Right renal pelvis (tissue), 4 donors: ENCODE measurements at regions not wholly inside any gene's neighbourhood (a gene's known extent, or its start where the extent isn't known, plus 50 kb on each side); places are given as distances from the start of the nearest gene placed in this dataset.
"Not testable (repeated sequence)": the region's sequence is repeated elsewhere in the genome, so short reads cannot be mapped to it uniquely, and the experiment has no call there.

ENCODE experiments used
- DNase-seq, 4 donors: peaks; one replicate each; pipeline ENCODE4 v3.0.0-alpha.2; 2013; ENCODE audit warnings: low read depth in 4 of 4, low spot score in 3 of 4, missing footprints in 1 of 4

DNA sequence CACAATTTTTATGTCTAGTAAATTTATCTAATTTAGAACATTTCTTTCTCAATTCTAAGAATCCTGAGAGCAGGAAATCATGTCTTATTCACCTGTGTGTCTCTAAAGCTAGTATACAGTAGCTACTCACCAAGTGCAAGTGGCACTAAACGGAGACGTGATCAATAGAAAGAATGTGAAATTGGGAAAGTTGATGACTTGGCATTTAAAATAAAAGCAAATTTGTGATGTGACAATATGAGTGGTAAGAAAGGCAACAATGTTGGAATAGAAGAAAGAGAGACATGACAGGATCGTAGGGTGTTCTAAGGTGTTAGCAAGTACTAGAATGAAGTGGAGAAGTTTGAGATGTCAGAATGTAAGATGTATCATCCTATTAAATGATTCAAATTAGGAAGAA, 725.9 kb downstream of the BCKDHB start:
- DNase-seq: no peak

DNA sequence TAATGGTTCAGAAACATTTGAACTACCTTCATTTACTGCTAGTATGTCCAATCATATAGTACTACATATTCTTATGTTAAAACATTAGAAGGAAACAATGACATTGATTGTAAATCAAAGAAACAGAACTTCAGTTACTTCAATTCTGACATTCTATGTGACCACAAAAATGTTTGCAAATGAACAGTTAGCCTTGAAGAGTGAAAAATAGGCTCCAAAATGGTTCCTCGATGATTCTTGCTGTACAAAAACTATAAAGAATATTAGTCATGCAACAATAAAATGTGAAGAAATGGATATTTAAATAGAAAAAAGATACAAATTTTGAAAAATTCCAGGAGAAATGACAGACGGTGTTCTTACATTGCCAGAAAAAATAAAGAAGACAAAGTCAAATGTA, 686.9 kb downstream of the BCKDHB start:
- DNase-seq: no peak

- DNase-seq: no peak
Observed at GRCh38 chr6:80792151-80792550, 685.7 kb downstream of the BCKDHB start.

- no peak for DNase-seq
Observed at GRCh38 chr6:80789912-80790570, 683.6 kb downstream of the BCKDHB start.

DNA sequence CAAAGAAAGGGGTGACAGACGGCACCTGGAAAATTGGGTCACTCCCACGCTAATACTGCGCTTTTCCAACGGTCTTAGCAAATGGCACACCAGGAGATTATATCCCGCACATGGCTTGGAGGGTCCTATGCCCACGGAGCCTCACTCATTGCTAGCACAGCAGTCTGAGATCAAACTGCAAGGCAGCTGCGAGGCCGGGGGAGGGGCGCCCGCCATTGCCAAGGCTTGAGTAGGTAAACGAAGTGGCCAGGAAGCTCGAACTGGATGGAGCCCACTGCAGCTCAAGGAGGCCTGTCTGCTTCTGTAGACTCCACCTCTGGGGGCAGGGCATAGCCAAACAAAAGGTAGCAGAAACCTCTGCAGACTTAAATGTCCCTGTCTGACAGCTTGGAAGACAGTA, 676.8 kb downstream of the BCKDHB start:
- DNase-seq: not testable (repeated sequence)

DNA sequence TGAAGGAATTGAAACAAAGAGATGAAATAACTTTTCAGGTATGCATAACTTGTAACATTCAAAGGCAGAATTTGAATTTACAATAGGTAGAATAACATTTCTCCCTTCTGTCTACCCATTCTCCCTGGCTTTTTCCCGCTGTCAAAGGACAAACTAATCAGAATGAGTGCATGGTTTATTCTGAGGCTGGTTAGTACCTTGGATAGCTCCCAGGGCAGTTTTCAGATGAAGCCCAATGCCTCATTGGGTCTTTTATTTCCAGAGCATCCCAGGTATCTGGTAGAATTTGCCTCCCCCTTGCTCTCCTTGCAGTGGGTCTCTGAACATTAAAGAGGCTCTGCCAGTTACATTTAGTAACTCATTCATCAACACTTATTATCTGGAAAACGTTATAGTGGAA, 665.5 kb downstream of the BCKDHB start:
- DNase-seq: peak in 2 of 4 donors; percentile 3 to 4

DNA sequence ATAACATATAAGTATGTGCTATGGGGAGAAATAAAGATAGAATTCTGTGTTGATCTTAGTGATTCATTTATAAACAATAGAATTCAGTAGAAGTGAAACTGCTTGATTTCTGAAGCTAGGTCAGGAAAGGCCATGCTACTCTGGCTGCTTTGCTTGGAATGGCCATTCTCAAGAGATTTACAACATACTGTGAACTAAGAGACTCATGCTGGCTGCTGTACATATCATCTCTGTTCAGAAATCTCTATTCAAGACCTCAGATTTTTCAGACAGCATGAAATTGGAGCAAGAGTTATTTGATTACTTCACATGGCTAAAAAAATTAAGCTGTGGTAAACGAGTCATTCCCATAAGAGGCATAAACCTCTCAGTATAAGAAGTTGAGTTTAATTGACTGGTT, 662.6 kb downstream of the BCKDHB start:
- DNase-seq: no peak

- no peak for DNase-seq
Observed at GRCh38 chr6:80767808-80768207, 661.3 kb downstream of the BCKDHB start.

DNA sequence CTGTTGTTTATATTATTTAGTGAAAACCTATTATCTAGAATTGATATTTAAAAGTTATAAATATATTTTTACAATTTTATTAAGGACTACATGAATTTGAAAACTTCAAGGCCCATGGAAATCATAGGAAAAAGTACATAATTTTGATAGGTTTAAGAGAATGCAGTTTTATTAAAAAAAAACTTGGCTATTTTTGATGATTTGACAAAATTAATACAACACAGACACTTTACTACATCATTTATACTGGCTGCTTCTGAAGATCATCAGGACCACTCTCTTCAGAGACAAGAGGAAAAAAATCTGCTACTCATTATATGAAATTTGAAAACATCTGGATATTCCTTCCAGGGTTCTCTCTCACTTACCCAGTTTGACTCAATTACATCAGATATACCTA, 637.7 kb downstream of the BCKDHB start:
- no peak for DNase-seq

- peak in 1 of 4 donors; percentile 0 for DNase-seq
Observed at GRCh38 chr6:80742481-80742880, 636.0 kb downstream of the BCKDHB start.

DNA sequence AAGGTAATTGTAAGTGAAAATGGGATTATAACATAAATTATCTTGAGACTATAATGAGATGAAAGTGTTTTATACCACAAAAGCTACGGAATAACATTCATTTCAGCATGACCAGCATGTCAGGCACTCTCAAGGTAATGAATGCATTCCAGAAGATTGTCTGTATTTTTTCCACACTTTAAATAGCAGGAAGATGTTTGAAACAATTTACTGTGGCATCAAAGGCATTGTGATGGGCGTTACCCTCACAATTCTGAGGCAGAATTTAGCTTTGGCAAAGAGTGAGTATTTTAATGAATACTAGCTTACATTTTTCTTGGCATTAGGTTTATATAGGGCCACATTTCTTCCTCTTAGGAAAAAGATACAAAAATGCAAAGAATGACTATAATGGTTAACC, 627.2 kb downstream of the BCKDHB start:
- DNase-seq: no peak

DNA sequence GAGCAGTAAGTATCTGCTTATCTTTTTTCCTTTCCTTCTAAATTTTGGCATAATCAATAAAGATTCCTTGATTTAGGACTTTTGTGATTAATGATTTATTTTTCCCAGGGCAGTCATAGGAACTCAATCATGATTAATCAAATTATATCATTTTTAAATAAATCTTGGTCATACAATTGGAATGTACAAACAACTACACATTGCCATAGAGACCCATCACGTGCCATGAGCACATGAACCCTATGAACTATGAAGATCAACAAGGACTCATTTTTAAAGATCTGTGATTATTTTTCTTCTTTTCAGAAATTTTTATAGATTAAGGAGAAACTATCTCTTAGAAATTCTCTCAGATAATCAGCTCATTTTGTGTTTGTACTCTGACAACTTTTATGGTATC, 622.4 kb downstream of the BCKDHB start:
- DNase-seq: no peak

DNA sequence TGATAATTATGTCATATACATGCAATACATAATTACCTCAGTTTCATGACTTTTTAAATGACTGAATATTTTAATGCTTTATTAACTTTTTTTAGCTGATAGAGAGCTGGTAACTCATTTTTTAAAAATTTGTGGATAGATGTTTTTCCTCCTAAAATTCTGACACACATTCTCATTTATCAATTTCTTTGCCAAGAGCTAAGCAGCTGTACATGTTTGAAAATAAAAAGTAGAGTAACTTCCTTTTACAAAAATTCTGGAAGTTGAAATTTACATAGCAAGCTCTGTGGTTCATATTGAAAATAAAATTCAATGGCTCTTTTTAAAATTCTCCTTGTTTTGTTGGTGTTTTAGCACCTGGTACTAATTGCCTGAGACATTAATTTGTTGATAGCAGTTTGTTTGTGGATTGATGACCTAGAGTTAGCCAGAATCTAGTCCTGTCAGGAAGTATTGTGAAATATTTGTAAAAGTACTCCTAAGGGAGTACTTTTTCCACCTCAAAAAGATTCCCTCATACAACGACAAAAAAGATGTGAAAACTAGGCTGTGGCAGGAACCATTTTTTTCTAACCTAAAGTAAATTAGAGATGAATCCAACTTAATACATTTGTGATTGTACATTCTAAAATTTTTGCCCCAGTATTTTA, 621.8 kb downstream of the BCKDHB start:
- no peak for DNase-seq

- DNase-seq: no peak
Observed at GRCh38 chr6:80725156-80725930, 618.9 kb downstream of the BCKDHB start.

DNA sequence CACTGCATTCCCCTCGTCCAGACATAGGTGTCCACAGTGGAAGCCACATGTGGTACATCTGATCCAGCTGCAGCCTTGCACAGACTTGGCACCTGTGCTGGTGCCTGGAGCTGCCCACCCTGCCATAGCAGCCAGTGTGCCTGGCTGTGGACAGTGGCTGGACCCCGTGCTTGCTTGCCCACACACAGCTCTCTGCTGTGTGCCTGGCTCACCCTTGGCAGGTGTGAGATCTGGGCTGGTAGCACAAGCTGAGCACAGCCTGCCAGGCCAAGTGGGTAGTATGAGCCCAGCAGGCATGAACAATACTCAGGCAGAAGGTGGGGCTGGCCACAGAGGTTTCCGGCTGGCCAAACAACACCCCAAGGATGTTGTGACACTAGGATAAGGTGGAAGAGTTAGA, 614.4 kb downstream of the BCKDHB start:
- no peak for DNase-seq

- no peak for DNase-seq
Observed at GRCh38 chr6:80714513-80714912, 608.0 kb downstream of the BCKDHB start.

- no peak for DNase-seq
Observed at GRCh38 chr6:80698459-80698858, 592.0 kb downstream of the BCKDHB start.

DNA sequence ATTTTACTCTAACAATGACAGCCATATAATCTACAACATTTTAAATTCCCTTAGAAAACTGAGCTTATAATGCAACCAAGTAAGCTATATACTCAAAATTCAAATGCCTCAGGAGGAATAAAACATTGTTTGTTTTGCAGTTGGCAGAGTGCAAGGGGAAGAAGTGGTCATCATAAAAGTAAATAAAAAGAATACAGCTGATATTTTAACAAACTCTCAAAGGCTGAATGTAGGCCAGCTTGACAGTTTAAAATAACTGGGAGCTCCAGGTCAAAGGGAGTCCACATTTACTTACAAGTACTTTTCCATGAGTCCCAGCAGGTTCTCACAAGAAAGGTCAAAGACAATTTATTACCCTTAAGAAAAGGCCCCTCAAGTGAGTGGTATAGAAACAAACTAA, 589.8 kb downstream of the BCKDHB start:
- DNase-seq: no peak

GRCh38 chr6:80690551-80691131, 584.2 kb downstream of the BCKDHB start:
- DNase-seq: no peak

GRCh38 chr6:80689716-80690395, 583.4 kb downstream of the BCKDHB start:
- no peak for DNase-seq

DNA sequence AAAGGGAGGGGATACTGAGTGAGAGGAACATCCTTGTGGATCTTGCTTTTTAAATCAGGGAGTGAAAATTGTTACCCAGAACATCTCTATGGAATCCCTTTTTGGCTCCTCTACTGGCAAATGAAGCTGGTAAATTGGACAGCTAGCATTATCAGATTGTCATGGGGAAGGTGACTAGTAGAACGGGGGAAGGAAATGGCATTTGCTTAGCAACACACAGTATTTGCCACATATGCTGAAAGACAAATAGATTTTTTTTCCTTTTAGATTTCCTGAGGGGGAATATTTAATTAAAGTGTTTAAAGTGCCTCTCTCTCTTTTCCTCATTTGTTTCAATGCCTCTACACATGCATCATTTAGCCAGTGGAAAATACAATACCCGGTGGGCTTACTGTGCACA, 573.5 kb downstream of the BCKDHB start:
- no peak for DNase-seq
